ENCODE measurements at regions not wholly inside any gene's neighbourhood (a gene's known extent, or its start where the extent isn't known, plus 50 kb on each side); places are given as distances from the start of the nearest gene placed in this dataset.
"Not testable (repeated sequence)": the region's sequence is repeated elsewhere in the genome, so short reads cannot be mapped to it uniquely, and the experiment has no call there.

GRCh38 chr12:108425238-108425795 lies 86.2 kb upstream of the CMKLR1 start:
- H3K4me3 ChIP-seq (ENCODE audit: low read depth, low read length) = no peak overlapping the region
- DNase-seq (ENCODE audit: low read depth) = no peak
- no peak for TF ChIP-seq CTCF (IDR thresholded peaks at IDR 0.05; ENCODE audit: insufficient read depth, low read depth, low read length, missing control alignments)

GRCh38 chr12:108424816-108425215 lies 85.7 kb upstream of the CMKLR1 start:
- no peak for DNase-seq (ENCODE audit: low read depth)
- no peak for TF ChIP-seq CTCF (IDR thresholded peaks at IDR 0.05; ENCODE audit: insufficient read depth, low read depth, low read length, missing control alignments)
- H3K4me3 ChIP-seq (ENCODE audit: low read depth, low read length) = no peak overlapping the region

GRCh38 chr12:108424026-108424425 lies 84.9 kb upstream of the CMKLR1 start:
- no peak overlapping the region for H3K4me3 ChIP-seq (ENCODE audit: low read depth, low read length)
- TF ChIP-seq CTCF (IDR thresholded peaks at IDR 0.05; ENCODE audit: insufficient read depth, low read depth, low read length, missing control alignments) = no peak
- no peak for DNase-seq (ENCODE audit: low read depth)

GRCh38 chr12:108423486-108423885 lies 84.4 kb upstream of the CMKLR1 start:
- H3K4me3 ChIP-seq (ENCODE audit: low read depth, low read length) = no peak overlapping the region
- DNase-seq (ENCODE audit: low read depth) = no peak
- no peak for TF ChIP-seq CTCF (IDR thresholded peaks at IDR 0.05; ENCODE audit: insufficient read depth, low read depth, low read length, missing control alignments)

GRCh38 chr12:108421082-108421481 lies 82.0 kb upstream of the CMKLR1 start:
- not testable (repeated sequence) for DNase-seq (ENCODE audit: low read depth)

GRCh38 chr12:108420421-108420820 lies 81.3 kb upstream of the CMKLR1 start:
- H3K4me3 ChIP-seq (ENCODE audit: low read depth, low read length); DNase-seq (ENCODE audit: low read depth): not testable (repeated sequence)

More at GRCh38 chr12:108421082-108421481, 82.0 kb upstream of the CMKLR1 start:
- H3K4me3 ChIP-seq (ENCODE audit: low read depth, low read length) = not testable (repeated sequence)

GRCh38 chr12:108419949-108420348 lies 80.8 kb upstream of the CMKLR1 start:
- TF ChIP-seq CTCF (IDR thresholded peaks at IDR 0.05; ENCODE audit: insufficient read depth, low read depth, low read length, missing control alignments) = no peak
- no peak for DNase-seq (ENCODE audit: low read depth)
- no peak overlapping the region for H3K4me3 ChIP-seq (ENCODE audit: low read depth, low read length)

GRCh38 chr12:108418164-108418890 lies 79.2 kb upstream of the CMKLR1 start:
- no peak for TF ChIP-seq CTCF (IDR thresholded peaks at IDR 0.05; ENCODE audit: insufficient read depth, low read depth, low read length, missing control alignments)
- DNase-seq (ENCODE audit: low read depth) = no peak
- no peak overlapping the region for H3K4me3 ChIP-seq (ENCODE audit: low read depth, low read length)
